GM19240 (cell line): ENCODE measurements at regions not wholly inside any gene's neighbourhood (a gene's known extent, or its start where the extent isn't known, plus 50 kb on each side); places are given as distances from the start of the nearest gene placed in this dataset.
"Not testable (repeated sequence)": the region's sequence is repeated elsewhere in the genome, so short reads cannot be mapped to it uniquely, and the experiment has no call there.

Experiments
- DNase-seq: peaks from one replicate; pipeline ENCODE4 v3.0.0; 2011; ENCODE audit warnings: low spot score; ENCODE audit not compliant: insufficient read length

DNA sequence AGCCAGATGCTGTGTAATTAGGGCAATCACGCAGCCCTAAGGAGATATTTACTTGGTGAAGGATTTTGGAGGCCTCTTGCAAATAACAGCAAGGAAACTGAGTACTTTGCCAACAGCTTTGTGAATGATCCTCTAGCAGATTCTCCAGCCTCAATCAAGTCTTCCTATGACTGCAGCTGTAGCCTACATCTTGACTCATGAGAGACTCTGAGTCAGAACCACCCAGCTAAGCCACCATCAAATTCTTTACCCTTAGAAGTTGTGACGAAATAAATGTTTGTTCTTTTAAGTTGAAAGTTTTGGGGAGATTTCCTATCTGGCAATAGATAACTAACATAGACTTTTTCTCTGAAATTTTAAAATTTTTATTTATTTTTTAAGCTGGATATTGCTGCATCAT, 237.6 kb upstream of the CCNH start:
- DNase-seq = no peak

DNA sequence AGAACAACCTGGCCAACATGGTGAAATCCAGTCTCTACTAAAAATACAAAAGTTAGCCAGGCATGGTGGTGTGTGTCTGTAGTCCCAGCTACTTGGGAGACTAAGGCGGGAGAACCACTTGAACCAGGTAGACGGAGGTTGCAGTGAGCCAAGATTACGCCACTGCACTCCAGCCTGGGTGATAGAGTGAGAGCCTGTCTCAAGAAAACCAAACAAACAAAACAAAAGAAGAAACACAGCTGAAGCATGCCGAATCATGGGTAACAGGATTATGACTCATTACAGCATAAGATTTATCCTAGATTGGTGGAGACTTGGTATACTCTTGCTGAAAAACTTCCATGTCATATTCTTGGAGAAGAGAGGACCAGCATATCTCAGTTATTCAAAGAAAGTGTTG, 236.7 kb upstream of the CCNH start:
- DNase-seq = no peak

DNA sequence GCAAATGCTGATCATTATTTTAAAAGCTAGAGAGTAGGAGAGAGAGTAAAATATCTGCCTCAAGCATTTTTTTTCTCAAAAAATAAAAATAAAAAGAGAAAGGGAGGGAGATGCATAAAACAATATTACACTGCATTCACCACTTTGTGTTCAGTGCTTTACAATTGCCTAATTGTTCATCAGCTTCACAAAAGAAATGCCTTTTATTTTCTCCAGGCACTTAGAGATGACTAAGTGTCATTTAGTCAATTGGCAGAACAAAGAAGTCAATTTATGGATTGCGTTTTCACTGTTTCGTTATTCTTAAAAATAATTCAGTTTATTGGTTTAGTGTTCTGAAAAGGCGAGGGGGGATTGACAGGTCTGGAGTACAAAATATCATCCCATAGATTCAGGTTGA, 232.5 kb upstream of the CCNH start:
- DNase-seq = no peak

DNA sequence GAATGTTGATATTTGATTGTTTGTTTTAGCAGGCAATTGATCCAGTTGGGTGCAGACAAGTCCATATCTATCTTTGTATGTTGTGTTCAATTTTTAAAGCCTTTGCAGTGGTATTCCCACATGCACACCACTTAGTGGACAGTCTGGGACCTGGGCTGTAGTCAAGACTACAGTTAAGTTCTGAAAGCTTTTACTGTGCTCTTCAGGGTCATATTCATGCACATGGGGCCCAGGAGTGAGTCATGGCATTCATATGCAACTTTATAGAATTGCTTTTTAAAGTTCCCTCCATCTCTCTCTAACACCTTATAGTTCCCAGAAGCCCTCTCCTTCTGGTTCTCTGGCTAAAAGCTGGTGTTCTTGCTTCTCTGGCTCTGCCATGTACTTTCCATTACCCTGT, 228.2 kb upstream of the CCNH start:
- no peak for DNase-seq

DNA sequence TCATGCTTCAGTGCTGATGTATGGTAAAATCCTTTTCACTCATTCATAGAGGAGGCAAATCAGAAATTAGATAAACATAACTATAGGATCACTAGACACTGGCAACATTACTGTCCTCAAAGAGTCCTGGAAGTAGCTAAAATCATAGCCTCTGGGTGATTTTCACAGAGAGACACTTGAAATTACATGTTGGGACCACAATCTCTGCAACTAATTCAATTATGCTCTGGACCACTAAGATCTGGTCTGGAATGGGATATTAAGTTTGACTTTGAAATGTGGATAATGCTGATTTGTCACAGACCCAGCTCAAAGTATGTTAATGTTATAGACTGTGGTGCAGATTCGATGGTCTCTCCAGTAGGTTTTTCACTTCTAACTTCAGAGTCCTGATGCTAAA, 214.6 kb upstream of the CCNH start:
- no peak for DNase-seq

DNA sequence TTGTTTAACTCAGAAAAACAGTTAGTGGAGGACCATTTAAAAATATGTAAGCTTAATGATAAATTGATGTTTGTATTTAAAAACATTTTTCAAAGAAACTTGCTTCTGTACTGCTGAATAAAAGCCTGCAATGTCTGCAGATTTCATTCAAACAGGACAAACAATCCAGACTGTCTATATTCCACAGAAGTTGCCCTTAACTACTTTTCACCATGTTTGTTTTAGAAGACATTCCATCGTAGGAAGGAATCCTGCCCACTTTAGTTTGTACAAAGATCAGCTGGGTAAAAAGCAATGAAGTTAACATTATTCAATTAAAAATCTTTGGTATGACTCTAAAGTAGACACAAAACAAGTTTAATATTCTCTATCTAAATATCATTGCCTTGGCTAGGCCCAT, 195.7 kb upstream of the CCNH start:
- DNase-seq = no peak

DNA sequence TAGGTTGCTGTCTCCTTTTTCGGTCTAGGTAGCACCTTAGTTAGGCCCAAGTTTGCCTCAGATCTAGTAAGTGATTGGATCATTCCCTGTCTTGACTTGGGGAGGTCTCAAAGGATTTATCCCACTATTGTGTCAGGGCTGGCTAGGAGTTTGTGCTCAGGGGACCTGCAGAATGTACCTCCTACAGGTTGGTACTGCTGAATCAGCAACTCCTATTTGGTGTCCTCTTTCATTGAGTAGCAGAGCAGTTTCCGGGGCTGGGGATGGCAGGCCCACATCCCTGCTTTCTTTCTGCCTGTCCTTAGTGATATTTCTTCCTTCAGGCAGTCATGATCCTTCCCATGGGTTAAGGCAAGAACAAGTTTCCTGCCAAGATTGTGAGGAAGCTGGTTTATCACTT, 192.9 kb upstream of the CCNH start:
- DNase-seq = no peak

DNA sequence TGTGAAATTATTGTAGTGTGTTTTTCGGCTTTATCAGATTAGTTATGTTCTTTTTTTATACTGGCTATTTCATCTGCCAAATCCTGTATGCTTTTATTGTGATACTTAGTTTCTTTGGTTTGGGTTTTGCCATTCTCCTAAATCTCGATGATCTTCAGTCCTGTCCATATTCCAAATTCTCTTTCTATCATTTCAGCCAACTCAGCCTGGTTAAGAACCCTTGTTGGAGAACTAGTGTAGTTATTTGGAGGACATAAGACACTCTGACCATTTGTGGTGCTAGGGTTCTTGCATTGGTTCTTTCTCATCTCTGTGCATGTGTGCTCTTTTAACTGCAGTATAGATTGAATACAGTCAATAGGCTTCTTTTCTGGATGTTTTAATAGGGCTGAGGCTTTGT, 187.0 kb upstream of the CCNH start:
- DNase-seq = no peak

DNA sequence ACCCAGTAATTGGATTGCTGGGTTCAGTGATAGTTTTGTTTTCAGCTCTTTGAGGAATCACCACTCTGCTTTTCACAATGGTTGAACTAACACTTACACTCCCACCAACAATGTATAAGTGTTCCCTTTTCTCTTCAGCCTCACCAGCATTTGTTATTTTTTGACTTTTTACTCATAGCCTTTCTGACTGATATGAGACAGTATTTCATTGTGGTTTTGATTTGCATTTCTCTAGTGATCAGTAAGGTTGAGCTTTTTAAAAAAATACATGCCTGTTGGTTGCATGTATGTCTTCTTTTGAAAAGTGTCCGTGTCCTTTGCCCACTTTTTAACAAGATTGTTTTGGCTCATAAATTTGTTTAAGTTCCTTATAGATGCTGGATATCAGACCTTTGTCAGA, 185.7 kb upstream of the CCNH start:
- DNase-seq = no peak

DNA sequence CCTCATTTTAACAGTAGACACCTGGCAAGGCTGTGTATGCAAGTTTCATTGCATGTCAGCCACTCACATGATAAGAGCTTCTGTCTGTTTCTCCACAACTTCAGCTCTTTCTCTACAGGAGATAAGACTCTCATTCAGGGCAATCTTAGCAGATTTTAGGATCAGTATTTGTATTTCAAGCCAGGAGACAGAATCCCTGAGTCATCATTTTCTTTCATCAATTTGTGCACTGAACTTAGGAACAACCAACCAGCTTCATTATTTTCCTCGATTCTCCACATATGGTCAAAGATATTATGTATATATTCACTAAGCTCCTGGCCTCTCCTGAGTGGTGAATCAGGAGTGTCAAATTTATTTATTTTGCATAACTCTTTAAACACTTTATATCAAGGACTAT, 181.8 kb upstream of the CCNH start:
- no peak for DNase-seq

DNA sequence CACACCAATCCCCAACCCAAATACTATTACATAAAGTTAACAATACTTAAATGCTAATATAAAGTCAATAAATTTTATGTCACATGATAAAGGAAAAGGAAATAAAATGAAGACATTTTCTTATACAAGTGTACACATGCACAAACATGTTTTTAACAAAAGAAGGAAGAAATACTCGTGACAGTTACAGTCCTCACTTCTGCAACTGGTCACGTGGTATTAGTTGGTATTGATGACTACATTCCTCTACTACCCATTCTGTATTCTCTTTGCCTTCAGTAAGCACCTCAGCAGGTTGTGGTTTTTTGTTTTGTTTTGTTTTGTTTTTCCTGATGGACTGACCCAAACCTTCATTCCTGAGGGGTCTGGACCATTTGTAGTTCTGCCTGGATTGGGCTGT, 176.9 kb upstream of the CCNH start:
- no peak for DNase-seq

DNA sequence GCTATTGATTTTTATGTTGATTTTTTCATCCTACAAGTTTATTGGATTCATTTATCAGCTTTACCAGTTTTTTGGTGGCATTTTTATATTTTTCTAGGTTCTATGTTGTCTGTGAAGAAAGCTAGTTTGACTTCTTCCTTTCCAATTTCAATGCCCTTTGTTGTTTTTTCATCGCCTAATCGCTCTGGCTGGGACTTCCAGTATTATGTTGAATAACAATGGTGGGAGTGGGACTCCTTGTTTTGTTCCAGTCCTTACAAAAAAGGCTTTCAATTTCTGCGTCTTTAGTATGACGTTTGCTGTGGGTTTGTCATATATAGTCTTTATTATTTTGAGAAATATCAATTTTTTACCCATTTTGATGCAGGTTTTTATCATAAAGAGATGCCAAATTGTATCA, 175.6 kb upstream of the CCNH start:
- no peak for DNase-seq

DNA sequence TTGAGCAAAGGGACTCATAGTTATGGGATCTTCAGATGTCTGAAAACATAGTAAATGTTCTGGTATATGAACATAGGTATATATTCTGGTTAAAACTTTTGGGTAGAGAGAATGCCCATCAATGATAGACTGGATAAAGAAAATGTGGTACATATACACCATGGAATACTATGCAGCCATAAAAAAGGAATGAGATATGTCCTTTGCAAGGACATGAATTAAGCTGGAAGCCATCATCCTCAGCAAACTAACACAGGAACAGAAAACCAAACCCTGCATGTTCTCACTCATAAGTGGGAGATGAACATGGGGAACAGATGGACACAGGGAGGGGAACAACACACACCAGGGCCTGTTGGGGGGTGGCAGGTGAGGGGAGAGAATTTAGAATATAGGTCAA, 171.0 kb upstream of the CCNH start:
- not testable (repeated sequence) for DNase-seq

DNA sequence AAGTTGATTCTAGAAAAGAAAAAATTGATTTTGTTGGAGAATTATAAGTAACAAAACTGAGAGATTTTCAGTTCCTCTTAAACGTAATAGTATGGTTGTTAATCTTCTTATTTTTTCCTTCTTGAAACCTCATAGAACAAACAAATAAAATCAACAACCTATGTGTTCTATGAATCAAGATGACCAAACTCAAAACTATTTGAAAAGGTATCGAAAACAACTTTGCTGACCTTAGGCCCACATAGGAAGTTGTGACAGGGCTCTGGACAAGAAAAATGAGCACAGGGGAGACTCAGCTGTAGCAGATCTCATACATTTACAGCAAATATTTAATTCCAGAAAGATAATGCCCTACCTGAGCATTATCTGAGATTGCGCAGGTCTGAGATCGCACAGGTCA, 169.4 kb upstream of the CCNH start:
- DNase-seq = no peak

DNA sequence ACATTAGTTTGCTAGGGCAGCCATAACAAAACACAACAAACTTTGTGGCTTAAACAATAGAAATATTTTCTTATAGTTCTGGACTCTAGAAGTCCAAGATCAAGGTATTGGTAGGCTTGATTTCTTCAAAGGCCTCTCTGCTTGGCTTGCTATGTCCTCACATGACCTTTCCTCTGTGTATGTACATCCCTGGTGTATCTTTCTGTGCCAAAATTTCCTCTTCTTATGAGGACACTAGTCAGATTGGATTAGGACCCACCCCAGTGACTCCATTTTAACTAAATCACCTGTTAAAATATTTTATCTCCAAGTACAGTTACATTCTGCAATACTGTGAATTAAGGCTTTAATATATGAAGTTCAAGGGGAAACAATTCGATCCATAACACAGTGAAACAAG, 168.9 kb upstream of the CCNH start:
- no peak for DNase-seq

DNA sequence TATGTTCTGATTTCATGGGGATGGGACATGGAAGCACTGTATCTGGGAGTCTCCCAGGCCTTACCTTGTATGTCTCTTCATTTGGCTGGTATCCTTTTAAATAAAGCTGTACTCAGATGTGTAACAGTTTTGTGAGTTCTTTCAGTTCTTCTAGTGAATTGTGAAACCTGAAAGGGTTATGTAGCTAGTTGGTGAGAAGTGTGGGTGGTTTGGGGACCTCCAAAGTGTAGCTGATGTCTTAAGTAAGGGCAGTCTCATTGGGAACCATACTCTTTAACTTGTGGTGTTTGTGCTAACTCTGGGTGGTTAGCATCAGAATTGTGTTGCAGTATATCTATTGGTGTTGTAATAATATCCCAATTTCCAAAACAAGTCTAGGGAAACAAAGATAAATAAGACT, 166.9 kb upstream of the CCNH start:
- DNase-seq = no peak

DNA sequence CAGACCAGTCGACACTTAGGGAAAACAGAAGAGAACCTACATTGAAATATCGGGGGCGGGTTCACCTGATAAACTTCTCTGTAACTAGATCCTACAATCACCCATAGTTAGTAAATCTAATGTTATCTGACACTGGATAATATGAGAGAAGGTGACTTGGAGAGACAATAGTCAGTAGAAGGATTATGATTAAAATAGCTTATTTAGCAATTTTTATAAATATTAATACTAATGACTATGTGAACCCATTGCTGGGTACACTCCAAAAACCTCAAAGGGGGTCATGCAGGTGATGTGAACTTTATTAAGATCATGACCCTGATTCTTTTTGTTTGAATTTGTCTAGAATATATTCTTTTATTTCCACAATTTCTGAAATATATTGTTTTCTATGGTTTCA, 164.1 kb upstream of the CCNH start:
- no peak for DNase-seq

DNA sequence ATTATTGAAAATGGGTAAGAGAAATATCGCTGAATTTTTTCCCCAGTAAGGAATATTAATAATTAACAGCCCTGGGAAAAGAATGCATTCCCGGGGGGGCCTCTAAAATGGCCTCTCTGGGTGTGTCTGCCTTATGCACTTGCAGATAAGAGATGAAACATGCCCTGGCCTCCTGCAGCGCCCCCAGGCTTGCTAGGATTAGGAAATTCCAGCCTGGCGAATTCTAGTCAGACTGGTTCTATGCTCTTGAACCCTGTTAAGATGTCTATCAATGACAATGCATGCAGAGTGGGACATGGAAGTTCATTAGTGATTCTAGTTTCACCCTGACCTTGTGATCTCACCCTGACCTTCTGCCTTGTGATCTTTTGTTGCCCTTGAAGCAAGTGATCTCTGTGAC, 163.6 kb upstream of the CCNH start:
- DNase-seq = not testable (repeated sequence)

DNA sequence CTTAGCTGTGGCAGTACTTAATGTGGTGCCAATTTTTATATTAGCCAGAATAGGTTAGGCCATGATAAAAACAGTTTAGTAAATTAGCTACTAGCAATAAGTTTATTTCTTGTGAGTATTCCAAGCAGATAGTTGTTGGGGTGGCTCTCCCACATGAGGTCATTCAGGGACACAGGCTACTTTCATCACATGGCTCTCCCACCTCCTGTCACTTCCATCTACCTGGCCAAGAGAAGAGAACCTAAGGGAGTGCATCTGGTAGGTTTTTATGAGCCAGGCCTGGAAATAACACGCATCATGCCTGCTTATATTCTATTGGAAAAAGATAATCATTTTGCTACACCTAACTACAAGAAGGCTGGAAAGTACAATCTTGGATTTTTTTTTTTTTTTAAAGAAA, 161.4 kb upstream of the CCNH start:
- no peak for DNase-seq

DNA sequence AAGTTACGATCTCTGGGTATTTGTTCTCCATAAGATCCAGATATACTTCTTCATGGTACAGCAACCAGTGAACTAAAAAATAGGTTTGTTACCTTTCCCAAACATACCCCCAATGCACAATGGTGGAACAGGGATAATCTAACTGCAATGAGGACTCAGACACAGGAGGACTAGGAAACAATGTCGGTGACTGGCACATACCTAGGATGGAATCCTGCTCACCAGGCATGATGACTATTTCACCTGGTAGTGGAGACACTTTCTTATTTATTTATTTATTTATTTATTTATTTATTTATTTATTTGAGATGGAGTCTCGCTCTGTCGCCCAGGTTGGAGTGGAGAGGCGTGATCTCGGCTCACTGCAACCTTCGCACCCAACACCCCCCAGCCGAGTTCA, 159.9 kb upstream of the CCNH start:
- no peak for DNase-seq

DNA sequence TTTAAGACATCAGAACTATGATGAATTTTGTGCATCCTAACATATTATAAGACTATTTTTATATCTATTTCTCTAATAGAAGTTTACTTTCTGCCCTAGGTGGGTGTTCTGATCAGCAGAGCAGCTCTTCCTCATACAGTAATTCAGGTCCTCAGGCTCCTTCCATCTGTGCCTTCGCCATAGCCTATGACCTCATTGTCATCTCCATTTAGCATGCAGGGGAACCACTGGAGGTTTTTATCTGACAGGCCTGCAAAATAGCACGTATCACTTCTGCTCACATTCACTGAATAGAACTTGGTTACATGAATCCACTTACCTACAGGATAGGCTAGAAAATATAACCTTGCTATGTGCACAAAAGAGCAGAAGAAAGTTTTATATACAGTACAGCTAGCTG, 159.4 kb upstream of the CCNH start:
- DNase-seq = no peak

DNA sequence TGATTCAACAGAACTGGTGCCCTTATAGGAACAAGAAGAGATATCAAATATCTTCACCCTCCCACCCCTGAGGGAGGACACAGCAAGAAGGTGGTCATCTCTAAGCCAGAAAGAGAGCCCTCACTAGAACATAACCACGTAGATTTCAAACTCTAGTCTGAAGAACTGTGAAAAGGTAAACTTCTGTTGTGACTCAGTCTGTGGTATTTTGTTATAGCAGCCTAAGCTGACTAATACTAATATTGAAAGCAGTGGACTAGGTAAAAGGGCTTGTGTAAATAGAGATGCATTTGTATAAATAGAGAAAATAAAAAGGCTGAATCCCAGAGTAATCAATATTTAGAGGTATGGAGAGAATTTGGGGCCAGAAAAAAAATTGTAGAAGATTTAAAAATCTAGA, 157.6 kb upstream of the CCNH start:
- DNase-seq = no peak

DNA sequence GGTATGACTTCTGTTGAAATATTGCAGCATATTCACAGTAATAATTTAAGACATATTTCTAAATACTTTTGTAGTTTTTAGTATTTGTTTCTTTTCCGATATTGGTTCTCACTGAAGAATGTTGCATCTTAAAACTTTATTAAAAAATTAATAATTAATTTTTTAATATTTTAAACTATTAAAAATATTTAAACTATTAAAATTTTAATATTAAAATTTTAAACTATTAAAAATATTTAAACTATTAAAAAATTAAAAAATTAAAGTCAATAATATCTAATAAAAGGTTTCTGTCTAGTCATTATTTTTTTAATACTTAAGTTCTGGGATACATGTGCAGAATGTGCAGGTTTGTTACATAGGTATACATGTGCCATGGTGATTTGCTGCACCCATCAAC, 149.3 kb upstream of the CCNH start:
- no peak for DNase-seq

DNA sequence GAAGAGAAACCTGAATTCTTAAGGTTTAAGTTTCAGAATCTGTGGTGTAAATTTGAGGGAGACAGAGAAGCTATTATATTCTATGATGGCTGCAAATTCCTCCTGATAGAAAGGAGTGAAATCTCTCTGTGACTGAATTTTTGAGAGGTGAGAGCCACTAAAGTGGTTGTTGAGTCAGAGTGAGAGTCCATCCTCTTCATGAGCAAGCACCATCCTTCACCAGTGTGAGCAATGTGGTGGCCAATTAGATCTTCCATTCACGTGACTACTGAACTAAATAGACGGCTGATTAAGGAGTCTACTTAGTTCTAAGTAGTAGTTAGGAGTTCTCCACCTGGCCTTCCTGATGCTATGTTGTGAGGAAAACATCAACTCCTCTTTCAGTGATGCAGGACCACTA, 147.8 kb upstream of the CCNH start:
- no peak for DNase-seq

DNA sequence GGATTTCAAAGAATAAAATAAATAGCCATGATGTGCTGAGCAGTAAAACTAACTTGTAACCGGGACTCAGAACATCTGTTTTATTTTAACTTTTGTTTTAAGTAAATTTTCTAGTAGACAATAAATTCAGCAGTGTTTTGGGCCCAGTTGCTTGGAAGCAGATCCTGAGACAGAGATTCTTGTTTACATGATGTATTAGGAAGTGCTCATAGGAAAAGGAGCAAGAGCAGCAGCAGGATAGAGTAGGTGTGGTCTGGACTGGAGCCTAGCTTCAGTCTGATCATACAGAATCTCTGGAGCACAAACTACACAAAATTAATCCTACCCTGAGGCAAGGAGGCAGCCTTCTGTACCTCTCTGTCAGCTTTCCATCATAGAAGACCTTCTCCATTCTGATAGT, 139.2 kb upstream of the CCNH start:
- DNase-seq = no peak
